GM23248 (cell line): ENCODE measurements at regions not wholly inside any gene's neighbourhood (a gene's known extent, or its start where the extent isn't known, plus 50 kb on each side); places are given as distances from the start of the nearest gene placed in this dataset.
"Not testable (repeated sequence)": the region's sequence is repeated elsewhere in the genome, so short reads cannot be mapped to it uniquely, and the experiment has no call there.

Experiments
- EZH2 ChIP-seq: fragments of 200-600 bp; sonication (generic); IDR thresholded peaks from 2 replicates; pipeline ENCODE4 v1.6.1; 2018; ENCODE audit warnings: antibody characterized with exemption, mild to moderate bottlenecking; ENCODE audit not compliant: insufficient read depth, poor library complexity, severe bottlenecking
- EZH2phosphoT487 ChIP-seq: fragments of 200-600 bp; sonication (generic); IDR thresholded peaks from 2 replicates; pipeline ENCODE4 v1.6.1; 2018; ENCODE audit warnings: antibody characterized with exemption, moderate library complexity, mild to moderate bottlenecking, low read depth; ENCODE audit not compliant: insufficient read depth

DNA sequence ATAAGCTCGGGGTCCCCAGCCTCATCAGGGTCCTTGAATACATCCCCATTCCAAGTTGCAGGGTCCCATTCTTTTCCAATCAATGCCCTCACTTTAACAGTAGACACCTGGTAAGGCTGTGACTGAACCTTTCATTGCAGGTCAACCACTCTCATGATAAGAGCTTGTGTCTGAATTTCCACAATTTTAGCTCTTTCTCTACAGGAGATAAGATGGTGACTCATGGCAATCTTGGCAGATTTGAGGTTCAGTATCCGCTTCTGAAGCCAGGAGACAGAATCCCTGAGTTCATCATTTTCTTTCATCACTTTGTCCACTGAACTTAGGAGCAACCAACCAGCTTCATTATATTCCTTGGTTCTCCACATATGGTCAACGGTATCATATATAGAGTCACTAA, 409.9 kb downstream of the TMEM232 start:
- not testable (repeated sequence) for TF ChIP-seq EZH2, EZH2phosphoT487
